Keratinocyte (primary cell): ENCODE measurements at regions not wholly inside any gene's neighbourhood (a gene's known extent, or its start where the extent isn't known, plus 50 kb on each side); places are given as distances from the start of the nearest gene placed in this dataset.

Experiments used
- DNase-seq: peaks from one replicate; pipeline ENCODE4 v3.0.0-alpha.2; 2011; ENCODE audit warnings: low read depth, missing footprints, low spot score
- FAIRE-seq: peaks from 2 replicates; lab custom pipeline; 2011; peaks lifted over from hg19 to GRCh38; lab: Jason Lieb, UNC
- H2AFZ ChIP-seq: 2 replicates; pipeline ENCODE4 v1.6.0; 2012; ENCODE audit warnings: low read length, control low read depth, inconsistent platforms; ENCODE audit not compliant: control insufficient read depth
- H3K27ac ChIP-seq: 2 replicates; pipeline ENCODE4 v1.5.1; 2011; ENCODE audit warnings: low read length; ENCODE audit not compliant: control insufficient read depth, insufficient read depth
- H3K27me3 ChIP-seq: 3 replicates; pipeline ENCODE4 v1.6.0; 2011; ENCODE audit warnings: low read length; ENCODE audit not compliant: control insufficient read depth, insufficient read depth; ENCODE audit errors: extremely low read depth
- H3K36me3 ChIP-seq, 2 experiments: 2 replicates in 1 of 2; 3 replicates in 1 of 2; pipeline ENCODE4 v1.5.1; 2011; ENCODE audit warnings: low read length in 2 of 2, mild to moderate bottlenecking in 1 of 2; ENCODE audit not compliant: control insufficient read depth in 2 of 2, insufficient read depth in 2 of 2; ENCODE audit errors: extremely low read depth in 1 of 2
- H3K4me1 ChIP-seq: 3 replicates; pipeline ENCODE4 v1.5.1; 2011; ENCODE audit warnings: low read length; ENCODE audit not compliant: control insufficient read depth, insufficient read depth; ENCODE audit errors: extremely low read depth
- H3K4me2 ChIP-seq: 3 replicates; pipeline ENCODE4 v1.6.0; 2011; ENCODE audit warnings: low read depth, low read length; ENCODE audit not compliant: control insufficient read depth, insufficient read depth; ENCODE audit errors: extremely low read depth
- H3K4me3 ChIP-seq, 3 experiments: fragments of 200-600 bp in 1 of 3; sonication (generic) in 1 of 3; 2 replicates in 2 of 3; 3 replicates in 1 of 3; pipeline ENCODE4 v1.5.1; 2011 to 2016; ENCODE audit warnings: low read length in 3 of 3, mild to moderate bottlenecking in 3 of 3, control low read depth in 2 of 3, inconsistent platforms in 1 of 3, low read depth in 1 of 3, mixed read lengths in 1 of 3, mixed run types in 1 of 3, moderate library complexity in 1 of 3; ENCODE audit not compliant: control insufficient read depth in 2 of 3, insufficient read depth in 2 of 3; ENCODE audit errors: extremely low read depth in 1 of 3
- H3K79me2 ChIP-seq: 2 replicates; pipeline ENCODE4 v1.6.0; 2012; ENCODE audit warnings: low read length; ENCODE audit not compliant: control insufficient read depth, insufficient read depth
- H3K9ac ChIP-seq: 3 replicates; pipeline ENCODE4 v1.6.0; 2011; ENCODE audit warnings: low read length; ENCODE audit not compliant: control insufficient read depth, insufficient read depth; ENCODE audit errors: extremely low read depth
- H3K9me1 ChIP-seq: 3 replicates; pipeline ENCODE4 v1.6.0; 2011; ENCODE audit warnings: low read length; ENCODE audit not compliant: control insufficient read depth, insufficient read depth; ENCODE audit errors: extremely low read depth
- H3K9me3 ChIP-seq: 2 replicates; pipeline ENCODE4 v1.5.1; 2012; ENCODE audit warnings: low read depth, low read length; ENCODE audit not compliant: control insufficient read depth
- H4K20me1 ChIP-seq: 3 replicates; pipeline ENCODE4 v1.6.0; 2011; ENCODE audit warnings: low read length; ENCODE audit not compliant: control insufficient read depth, insufficient read depth; ENCODE audit errors: extremely low read depth
- EZH2 ChIP-seq: IDR thresholded peaks from one replicate; pipeline ENCODE4 v1.6.1; 2012; ENCODE audit warnings: inconsistent platforms, mild to moderate bottlenecking, low read length, moderate library complexity
- dilution Hi-C: fragments of 300-500 bp; cut with MboI; formaldehyde crosslinking; loops from one replicate; pipeline ENCODE4 v1.7.0; 2020; ENCODE audit warnings: low sequenced_read_pairs; ENCODE audit not compliant: extremely low pct_ligation_motif_present
- TF ChIP-seq, protein P1 (sequence below), 3 experiments: IDR thresholded peaks in 1 of 3; conservative IDR thresholded peaks in 1 of 3; optimal IDR thresholded peaks in 1 of 3; 2 replicates in 2 of 3; 3 replicates in 1 of 3; pipeline versions ENCODE3 to v1.5.1; 2011; ENCODE audit warnings: low read length in 3 of 3, mild to moderate bottlenecking in 3 of 3, moderate library complexity in 2 of 3, control low read depth in 1 of 3, inconsistent platforms in 1 of 3; ENCODE audit not compliant: insufficient read depth in 2 of 3; ENCODE audit errors: extremely low read depth in 1 of 3

DNA sequence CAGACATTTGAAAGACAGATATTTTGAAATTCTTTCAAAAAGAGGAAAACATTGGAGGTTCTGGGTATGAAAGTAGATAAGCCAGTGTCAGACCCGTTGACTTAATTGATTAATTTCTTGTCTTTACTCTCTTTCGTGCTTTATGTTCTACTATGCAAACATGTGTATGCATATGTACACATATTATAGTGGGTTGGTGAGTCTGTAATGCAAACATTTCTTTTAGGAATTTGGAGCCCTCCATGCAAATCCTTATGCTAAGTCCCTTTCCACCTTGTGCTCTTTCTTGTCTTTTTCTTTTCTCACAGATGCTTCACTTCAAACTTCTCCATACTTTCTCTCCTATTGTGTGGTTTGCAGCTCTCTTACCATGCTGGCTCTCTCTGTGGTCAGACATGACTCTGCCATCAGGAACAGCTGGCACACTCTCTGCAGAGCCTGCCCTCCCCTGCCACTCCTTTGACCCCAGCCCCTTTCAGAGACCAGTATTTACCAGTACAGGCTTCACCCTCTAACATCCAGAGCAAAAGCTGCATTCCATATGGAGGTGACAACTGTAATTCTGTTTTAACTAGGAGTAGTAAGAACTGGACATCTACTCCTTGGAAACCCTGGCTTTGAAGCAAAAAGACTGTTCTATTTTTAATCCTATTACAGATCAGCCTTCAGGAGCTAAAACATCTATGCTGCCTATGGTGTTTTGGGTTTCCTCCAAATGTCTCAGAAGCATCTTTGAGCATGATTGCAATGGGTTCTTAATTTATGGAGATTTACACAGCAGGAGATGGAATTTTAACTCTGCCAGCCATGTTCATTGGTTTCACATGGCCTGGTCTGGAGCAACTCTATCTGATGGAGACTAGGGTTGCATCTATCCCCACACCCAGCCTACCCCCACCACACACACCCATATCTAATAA, 386.9 kb upstream of the FAT3 start:
- no peaks in the 10 kb centered on the region for H3K9me1 ChIP-seq
- H3K27me3 ChIP-seq, result no peaks in the 10 kb centered on the region
- H4K20me1 ChIP-seq, result no peaks in the 10 kb centered on the region

GRCh38 chr11:91835051-91835560, 389.5 kb upstream of the FAT3 start:
- Histone ChIP-seq H2AFZ (no peak overlapping the region), H3K9ac (no peak overlapping the region), H3K4me3 (no peak overlapping the region), H3K27me3 (no peaks in the 10 kb centered on the region), H4K20me1 (no peaks in the 10 kb centered on the region), H3K9me3 (no peaks in the 10 kb centered on the region), H3K4me2 (no peak overlapping the region), H3K79me2 (no peaks in the 10 kb centered on the region), H3K4me1 (no peaks in the 10 kb centered on the region), H3K36me3 (no peaks in the 10 kb centered on the region), H3K27ac (no peak overlapping the region), H3K9me1 (no peaks in the 10 kb centered on the region)
- DNase-seq (no peak), FAIRE-seq (no peak)
- no peak for TF ChIP-seq EZH2
- dilution Hi-C loops, result no loop called here

More for the DNA sequence above, 386.9 kb upstream of the FAT3 start:
- no peak for FAIRE-seq
- Histone ChIP-seq H2AFZ (no peak overlapping the region), H3K36me3 (no peaks in the 10 kb centered on the region), H3K79me2 (no peaks in the 10 kb centered on the region), H3K4me3 (no peak overlapping the region), H3K4me2 (no peak overlapping the region), H3K4me1 (no peaks in the 10 kb centered on the region), H3K27ac (no peak overlapping the region), H3K9me3 (no peaks in the 10 kb centered on the region), H3K9ac (no peak overlapping the region)
- DNase-seq, result no peak
- no peak for TF ChIP-seq EZH2
- TF ChIP-seq, protein P1, sequence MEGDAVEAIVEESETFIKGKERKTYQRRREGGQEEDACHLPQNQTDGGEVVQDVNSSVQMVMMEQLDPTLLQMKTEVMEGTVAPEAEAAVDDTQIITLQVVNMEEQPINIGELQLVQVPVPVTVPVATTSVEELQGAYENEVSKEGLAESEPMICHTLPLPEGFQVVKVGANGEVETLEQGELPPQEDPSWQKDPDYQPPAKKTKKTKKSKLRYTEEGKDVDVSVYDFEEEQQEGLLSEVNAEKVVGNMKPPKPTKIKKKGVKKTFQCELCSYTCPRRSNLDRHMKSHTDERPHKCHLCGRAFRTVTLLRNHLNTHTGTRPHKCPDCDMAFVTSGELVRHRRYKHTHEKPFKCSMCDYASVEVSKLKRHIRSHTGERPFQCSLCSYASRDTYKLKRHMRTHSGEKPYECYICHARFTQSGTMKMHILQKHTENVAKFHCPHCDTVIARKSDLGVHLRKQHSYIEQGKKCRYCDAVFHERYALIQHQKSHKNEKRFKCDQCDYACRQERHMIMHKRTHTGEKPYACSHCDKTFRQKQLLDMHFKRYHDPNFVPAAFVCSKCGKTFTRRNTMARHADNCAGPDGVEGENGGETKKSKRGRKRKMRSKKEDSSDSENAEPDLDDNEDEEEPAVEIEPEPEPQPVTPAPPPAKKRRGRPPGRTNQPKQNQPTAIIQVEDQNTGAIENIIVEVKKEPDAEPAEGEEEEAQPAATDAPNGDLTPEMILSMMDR (optimal IDR thresholded peaks at IDR 0.05 in 1 of 3, IDR thresholded peaks at IDR 0.05 in 1 of 3, conservative IDR thresholded peaks at IDR 0.05 in 1 of 3; ENCODE audit: extremely low read depth in 1 of 3, insufficient read depth in 2 of 3, low read length in 3 of 3), result no peak
- dilution Hi-C loops, result no loop called here
